ENCODE measurements at regions not wholly inside any gene's neighbourhood (a gene's known extent, or its start where the extent isn't known, plus 50 kb on each side); places are given as distances from the start of the nearest gene placed in this dataset.

DNA sequence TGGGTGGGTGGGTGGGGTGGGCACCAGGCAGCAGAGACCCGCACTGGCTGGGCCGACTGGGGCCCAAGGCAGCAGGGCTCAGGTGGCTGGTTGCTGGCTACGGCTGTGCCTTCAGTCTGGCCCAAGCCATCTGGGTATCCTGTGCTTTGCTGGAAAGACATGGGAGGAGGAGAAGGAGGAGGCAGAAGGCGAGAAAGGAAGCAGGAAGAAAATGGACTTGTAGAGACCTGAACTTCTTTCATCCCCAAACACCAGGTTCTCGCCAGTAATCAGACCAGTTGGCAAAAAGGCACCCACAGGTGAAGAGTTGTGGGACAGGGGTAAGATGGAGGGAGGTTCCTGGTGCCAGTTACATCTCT, 78.8 kb downstream of the IGLL1 start (continued):
- TF ChIP-seq, protein P1, sequence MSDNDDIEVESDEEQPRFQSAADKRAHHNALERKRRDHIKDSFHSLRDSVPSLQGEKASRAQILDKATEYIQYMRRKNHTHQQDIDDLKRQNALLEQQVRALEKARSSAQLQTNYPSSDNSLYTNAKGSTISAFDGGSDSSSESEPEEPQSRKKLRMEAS (IDR thresholded peaks at IDR 0.05): no peak
- TF ChIP-seq FOSL2 (IDR thresholded peaks at IDR 0.05): no peak
- no peak for TF ChIP-seq FOSL2 (CRISPR knock-in tag; IDR thresholded peaks at IDR 0.05)
- no peak for TF ChIP-seq MAFK (IDR thresholded peaks at IDR 0.05; ENCODE audit: partially characterized antibody)
- TF ChIP-seq, protein P2, sequence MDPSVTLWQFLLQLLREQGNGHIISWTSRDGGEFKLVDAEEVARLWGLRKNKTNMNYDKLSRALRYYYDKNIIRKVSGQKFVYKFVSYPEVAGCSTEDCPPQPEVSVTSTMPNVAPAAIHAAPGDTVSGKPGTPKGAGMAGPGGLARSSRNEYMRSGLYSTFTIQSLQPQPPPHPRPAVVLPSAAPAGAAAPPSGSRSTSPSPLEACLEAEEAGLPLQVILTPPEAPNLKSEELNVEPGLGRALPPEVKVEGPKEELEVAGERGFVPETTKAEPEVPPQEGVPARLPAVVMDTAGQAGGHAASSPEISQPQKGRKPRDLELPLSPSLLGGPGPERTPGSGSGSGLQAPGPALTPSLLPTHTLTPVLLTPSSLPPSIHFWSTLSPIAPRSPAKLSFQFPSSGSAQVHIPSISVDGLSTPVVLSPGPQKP (IDR thresholded peaks at IDR 0.05; ENCODE audit: low read depth, low read length): no peak

GRCh38 chr22:23500508-23501260, 79.4 kb downstream of the IGLL1 start:
- H3K4me3 ChIP-seq: no peak overlapping the region
- ATAC-seq: no peak
- CTCF ChIA-PET: interaction anchor here (0.6 kb wide), 1 partner anchor 186 kb away, joined by 3 read pairs; no protein-coding TSS in a partner anchor
- no peaks in the 10 kb centered on the region for H3K4me1 ChIP-seq
- TF ChIP-seq CEBPB (IDR thresholded peaks at IDR 0.05) (no peak), FOSB (CRISPR knock-in tag; IDR thresholded peaks at IDR 0.05) (no peak), GATA3 (IDR thresholded peaks at IDR 0.05; ENCODE audit: borderline replicate concordance) (no peak), FOSL2 (IDR thresholded peaks at IDR 0.05) (no peak), FOSL2 (CRISPR knock-in tag; IDR thresholded peaks at IDR 0.05) (no peak), KDM1A (IDR thresholded peaks at IDR 0.05; ENCODE audit: low read depth) (no peak), HDAC2 (IDR thresholded peaks at IDR 0.05) (no peak), SMC3 (IDR thresholded peaks at IDR 0.05) (no peak), TP53 (CRISPR knock-in tag; IDR thresholded peaks at IDR 0.05) (no peak)
- 77% methylated on average over 8 of the region's 13 CpGs for WGBS (ENCODE audit: missing lambda C conversion rate)
- no peak for FAIRE-seq
- no peak overlapping the region for H3K4me2 ChIP-seq
- no peak overlapping the region; a peak in 1 of 6 replicates for H3K27ac ChIP-seq
- DNase-seq (ENCODE audit: low read depth in 1 of 2, low spot score in 1 of 2): no peak
- no peaks in the 10 kb centered on the region for H3K9me3 ChIP-seq
- POLR2A ChIA-PET: no interaction called here

DNA sequence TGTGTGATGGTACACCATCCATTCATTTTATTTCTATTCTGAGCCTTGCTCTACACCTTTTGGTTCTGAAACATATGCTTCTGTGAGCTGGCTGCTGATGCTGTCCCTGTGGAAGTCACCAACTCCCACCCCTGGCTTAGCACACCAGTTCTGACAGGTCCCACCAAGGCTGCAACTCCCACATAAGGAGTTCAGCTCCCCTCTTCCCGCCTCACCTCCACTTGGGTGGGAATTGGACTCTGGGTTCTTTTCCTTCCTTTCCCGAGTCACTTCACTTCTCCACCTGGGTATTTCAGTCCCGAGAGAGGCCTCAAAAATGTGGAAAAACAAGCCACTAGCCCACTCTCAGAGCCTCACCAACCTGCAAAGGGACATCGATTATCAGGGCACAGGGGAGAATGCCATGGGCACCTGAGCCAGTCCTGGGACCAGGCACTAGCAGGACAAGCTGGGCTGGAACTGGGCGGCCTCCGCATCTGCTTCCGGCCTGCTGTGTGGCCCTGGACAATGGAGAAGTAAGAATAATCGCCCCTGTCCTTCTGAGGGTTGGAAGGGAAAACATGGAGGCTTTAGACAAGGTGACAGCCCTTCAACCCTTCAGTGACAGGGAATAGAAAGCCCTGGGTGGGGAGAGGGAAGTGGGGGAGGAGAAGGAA, 80.1 kb downstream of the IGLL1 start:
- FAIRE-seq: no peak
- no peak overlapping the region for H3K4me2 ChIP-seq
- no peak for DNase-seq (ENCODE audit: low read depth in 1 of 2, low spot score in 1 of 2)
- no peaks in the 10 kb centered on the region for H3K4me1 ChIP-seq
- H3K27ac ChIP-seq: no peak overlapping the region
- POLR2A ChIA-PET: no interaction called here
- TF ChIP-seq ZFP36 (IDR thresholded peaks at IDR 0.05; ENCODE audit: borderline replicate concordance, partially characterized antibody) (no peak), FOXS1 (CRISPR knock-in tag; IDR thresholded peaks at IDR 0.05) (no peak), CHD2 (IDR thresholded peaks at IDR 0.05; ENCODE audit: low read length, partially characterized antibody) (no peak), TFCP2L1 (CRISPR knock-in tag; IDR thresholded peaks at IDR 0.05) (no peak), FOSB (CRISPR knock-in tag; IDR thresholded peaks at IDR 0.05) (no peak), HOXB13 (CRISPR knock-in tag; IDR thresholded peaks at IDR 0.05; ENCODE audit: low read depth) (no peak), HDAC2 (IDR thresholded peaks at IDR 0.05) (no peak), MAZ (IDR thresholded peaks at IDR 0.05; ENCODE audit: borderline replicate concordance, low read depth, low read length) (no peak), ZNF302 (CRISPR knock-in tag; IDR thresholded peaks at IDR 0.05) (no peak), PHF8 (IDR thresholded peaks at IDR 0.05; ENCODE audit: borderline replicate concordance, low read depth) (no peak), TP53 (CRISPR knock-in tag; IDR thresholded peaks at IDR 0.05) (no peak), SREBF2 (IDR thresholded peaks at IDR 0.05) (no peak), RARB (CRISPR knock-in tag; IDR thresholded peaks at IDR 0.05) (no peak), HOXA7 (CRISPR knock-in tag; IDR thresholded peaks at IDR 0.05) (no peak), MYC (IDR thresholded peaks at IDR 0.05; ENCODE audit: borderline replicate concordance, low read length) (no peak), JUNB (IDR thresholded peaks at IDR 0.05) (no peak), CHD4 (IDR thresholded peaks at IDR 0.05; ENCODE audit: borderline replicate concordance) (no peak), CEBPB (IDR thresholded peaks at IDR 0.05) (no peak)
- TF ChIP-seq, protein P1 (IDR thresholded peaks at IDR 0.05): no peak
- TF ChIP-seq, protein P3, sequence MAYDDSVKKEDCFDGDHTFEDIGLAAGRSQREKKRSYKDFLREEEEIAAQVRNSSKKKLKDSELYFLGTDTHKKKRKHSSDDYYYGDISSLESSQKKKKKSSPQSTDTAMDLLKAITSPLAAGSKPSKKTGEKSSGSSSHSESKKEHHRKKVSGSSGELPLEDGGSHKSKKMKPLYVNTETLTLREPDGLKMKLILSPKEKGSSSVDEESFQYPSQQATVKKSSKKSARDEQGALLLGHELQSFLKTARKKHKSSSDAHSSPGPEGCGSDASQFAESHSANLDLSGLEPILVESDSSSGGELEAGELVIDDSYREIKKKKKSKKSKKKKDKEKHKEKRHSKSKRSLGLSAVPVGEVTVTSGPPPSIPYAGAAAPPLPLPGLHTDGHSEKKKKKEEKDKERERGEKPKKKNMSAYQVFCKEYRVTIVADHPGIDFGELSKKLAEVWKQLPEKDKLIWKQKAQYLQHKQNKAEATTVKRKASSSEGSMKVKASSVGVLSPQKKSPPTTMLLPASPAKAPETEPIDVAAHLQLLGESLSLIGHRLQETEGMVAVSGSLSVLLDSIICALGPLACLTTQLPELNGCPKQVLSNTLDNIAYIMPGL (CRISPR knock-in tag; IDR thresholded peaks at IDR 0.05; ENCODE audit: borderline replicate concordance): no peak
- CTCF ChIA-PET: no interaction called here
- no peaks in the 10 kb centered on the region for H3K9me3 ChIP-seq
- H3K4me3 ChIP-seq: no peak overlapping the region
- WGBS (ENCODE audit: missing lambda C conversion rate): 84% methylated on average over 8 of the region's 8 CpGs
- no peak for ATAC-seq

All from A549 (cell line).